ENCODE measurements at regions not wholly inside any gene's neighbourhood (a gene's known extent, or its start where the extent isn't known, plus 50 kb on each side); places are given as distances from the start of the nearest gene placed in this dataset.

GRCh38 chr3:178097576-178097975 is 438.7 kb upstream of the KCNMB2 start:
- H3K4me3 ChIP-seq (ENCODE audit: low read depth, low read length): no peak overlapping the region
- no peak for TF ChIP-seq CTCF (IDR thresholded peaks at IDR 0.05; ENCODE audit: low read depth, low read length, missing control alignments)
- DNase-seq (ENCODE audit: low read depth): no peak

GRCh38 chr3:178099274-178099673 is 437.0 kb upstream of the KCNMB2 start:
- TF ChIP-seq CTCF (IDR thresholded peaks at IDR 0.05; ENCODE audit: low read depth, low read length, missing control alignments): no peak
- no peak for DNase-seq (ENCODE audit: low read depth)
- no peak overlapping the region for H3K4me3 ChIP-seq (ENCODE audit: low read depth, low read length)

GRCh38 chr3:178099862-178100261 is 436.4 kb upstream of the KCNMB2 start:
- H3K4me3 ChIP-seq (ENCODE audit: low read depth, low read length): no peak overlapping the region
- no peak for DNase-seq (ENCODE audit: low read depth)
- no peak for TF ChIP-seq CTCF (IDR thresholded peaks at IDR 0.05; ENCODE audit: low read depth, low read length, missing control alignments)

GRCh38 chr3:178100908-178101307 is 435.3 kb upstream of the KCNMB2 start:
- H3K4me3 ChIP-seq (ENCODE audit: low read depth, low read length): no peak overlapping the region
- no peak for TF ChIP-seq CTCF (IDR thresholded peaks at IDR 0.05; ENCODE audit: low read depth, low read length, missing control alignments)
- DNase-seq (ENCODE audit: low read depth): no peak

GRCh38 chr3:178103140-178103539 is 433.1 kb upstream of the KCNMB2 start:
- H3K4me3 ChIP-seq (ENCODE audit: low read depth, low read length): no peak overlapping the region
- no peak for DNase-seq (ENCODE audit: low read depth)
- no peak for TF ChIP-seq CTCF (IDR thresholded peaks at IDR 0.05; ENCODE audit: low read depth, low read length, missing control alignments)

- H3K4me3 ChIP-seq (ENCODE audit: low read depth, low read length): no peak overlapping the region
- no peak for TF ChIP-seq CTCF (IDR thresholded peaks at IDR 0.05; ENCODE audit: low read depth, low read length, missing control alignments)
- DNase-seq (ENCODE audit: low read depth): no peak
Measured at GRCh38 chr3:178107804-178108203, 428.4 kb upstream of the KCNMB2 start.

GRCh38 chr3:178109691-178110090 is 426.5 kb upstream of the KCNMB2 start:
- H3K4me3 ChIP-seq (ENCODE audit: low read depth, low read length): no peak overlapping the region
- TF ChIP-seq CTCF (IDR thresholded peaks at IDR 0.05; ENCODE audit: low read depth, low read length, missing control alignments): no peak
- DNase-seq (ENCODE audit: low read depth): no peak

Measured in GM12864 (cell line).